ENCODE measurements at regions not wholly inside any gene's neighbourhood (a gene's known extent, or its start where the extent isn't known, plus 50 kb on each side); places are given as distances from the start of the nearest gene placed in this dataset.
A peak's percentile ranks its signal among the peaks of the same experiment; 100 is the strongest.

DNA sequence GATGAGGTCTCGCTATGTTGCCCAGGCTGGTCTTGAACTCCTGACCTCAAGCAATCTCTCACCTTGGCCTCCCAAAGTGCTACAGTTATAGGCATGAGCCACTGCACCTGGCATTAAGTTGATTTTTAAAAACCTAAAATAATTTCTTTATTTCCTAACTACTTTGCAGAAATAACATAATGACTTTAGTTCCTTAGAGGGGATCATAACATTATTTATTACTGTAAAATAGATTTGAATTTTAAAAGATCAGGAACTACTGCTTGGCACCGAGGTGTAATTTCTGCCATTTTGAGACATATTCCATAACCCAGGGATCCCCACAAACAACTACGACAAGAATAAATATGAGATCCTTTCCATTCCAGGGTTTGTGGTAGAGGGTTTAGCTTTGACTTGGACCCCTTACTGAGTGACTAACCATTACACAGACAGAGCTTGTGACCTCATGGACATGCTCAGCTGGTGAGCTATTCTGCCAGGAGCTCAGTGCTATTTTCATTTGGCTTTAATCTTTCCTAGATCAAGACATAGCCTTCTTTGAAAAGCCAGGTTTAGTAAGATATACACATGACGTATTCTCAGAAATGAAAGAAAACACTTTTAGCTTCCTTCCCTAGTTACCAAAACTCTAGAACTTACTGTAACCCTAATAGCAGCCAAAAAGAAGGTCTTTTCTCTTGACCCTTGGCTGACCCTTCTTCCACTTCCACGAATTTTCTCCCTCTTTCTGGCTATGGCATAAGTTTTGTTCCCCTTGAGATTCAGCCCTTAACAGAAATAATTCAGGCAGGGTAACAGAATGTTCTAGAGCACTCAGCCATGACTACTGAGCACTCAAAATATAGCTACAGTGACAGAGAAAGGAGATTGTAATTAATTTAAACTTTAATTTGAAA is 75.1 kb upstream of the NUDT4 start:
- peaks cover 12 to 24% of the 10 kb centered on the region in 2 experiments; a peak in 3 of 4 replicates for H3K4me1 ChIP-seq (ENCODE audit: control insufficient read depth in 1 of 2, insufficient read depth in 2 of 2, low read depth in 1 of 2, low read length in 1 of 2)
- H3K27ac ChIP-seq (ENCODE audit: low read depth in 2 of 2, low read length in 1 of 2), result peak overlapping the region in 1 of 2 experiments; percentile 89; a peak in 2 of 4 replicates
- H3K36me3 ChIP-seq (replicated peaks in 1 of 2; ENCODE audit: control insufficient read depth in 1 of 2, insufficient read depth in 2 of 2, low read length in 1 of 2), result peaks cover 0 to 6% of the 10 kb centered on the region in 2 experiments
- peaks cover 15% of the 10 kb centered on the region for H3F3A ChIP-seq (replicated peaks; ENCODE audit: insufficient read depth)
- peak overlapping the region; percentile 38 for H2AFZ ChIP-seq (ENCODE audit: low read depth)
- no peaks in the 10 kb centered on the region for H4K20me1 ChIP-seq (ENCODE audit: insufficient read depth)
- H3K4me2 ChIP-seq, result peak overlapping the region; percentile 25; the same call in 1 of the 2 replicates
- ChIA-PET POLR2A (no interaction called here), CTCF (interaction anchor here (0.8 to 1.2 kb wide), 2 partner anchors 17 to 117 kb away, joined by 3 read pairs; no protein-coding TSS in a partner anchor)
- H3K9me2 ChIP-seq, result no peaks in the 10 kb centered on the region
- 0 out of 2 replicates have a peak, but pooled peaks cover 8% of the 10 kb centered on the region for H3K9me3 ChIP-seq
- DNase-seq, result no peak
- peak overlapping the region; percentile 37 for H3K9ac ChIP-seq
- WGBS (ENCODE audit: low lambda C conversion rate), result 69% methylated on average over 5 of the region's 5 CpGs
- H3K27me3 ChIP-seq (ENCODE audit: insufficient read depth), result no peaks in the 10 kb centered on the region
- no peaks in the 10 kb centered on the region for H3K79me2 ChIP-seq (ENCODE audit: insufficient read depth)
- H3K4me3 ChIP-seq (ENCODE audit: low read depth in 2 of 2, low read length in 1 of 2), result no peak overlapping the region; a peak in 1 of 4 replicates
- TF ChIP-seq NFIC (IDR thresholded peaks at IDR 0.05; ENCODE audit: borderline replicate concordance) (peak; percentile 50), TEAD4 (IDR thresholded peaks at IDR 0.05; ENCODE audit: borderline replicate concordance, insufficient read depth) (0 out of 2 replicates have a peak, but pooled peaks have one; percentile 25), RAD21 (IDR thresholded peaks at IDR 0.05; ENCODE audit: low read length) (no peak), RFX5 (IDR thresholded peaks at IDR 0.05; ENCODE audit: low read length) (no peak), ELF1 (IDR thresholded peaks at IDR 0.05) (no peak), GABPA (IDR thresholded peaks at IDR 0.05; ENCODE audit: low read depth) (no peak), FOXM1 (IDR thresholded peaks at IDR 0.05; ENCODE audit: low read depth) (no peak), MEF2A (IDR thresholded peaks at IDR 0.05; ENCODE audit: borderline replicate concordance, low read depth) (peak; percentile 55; the same call in 1 of the 2 replicates), FOSL2 (IDR thresholded peaks at IDR 0.05; ENCODE audit: borderline replicate concordance, low read depth) (peak; percentile 53; the same call in 1 of the 2 replicates), RXRA (IDR thresholded peaks at IDR 0.05; ENCODE audit: borderline replicate concordance, low read depth) (peak; percentile 57), YY1 (IDR thresholded peaks at IDR 0.05; ENCODE audit: low read depth) (no peak), JUND (IDR thresholded peaks at IDR 0.05) (peak; percentile 35), EP300 (IDR thresholded peaks at IDR 0.05; ENCODE audit: borderline replicate concordance in 1 of 2, low read depth in 1 of 2, low read length in 1 of 2) (peak in 1 of 2 experiments; percentile 45; a peak in 1 of 4 replicates), POLR2AphosphoS5 (IDR thresholded peaks at IDR 0.05; ENCODE audit: low read depth, low read length) (peak; percentile 19; the same call in 1 of the 2 replicates), TCF12 (IDR thresholded peaks at IDR 0.05) (peak; percentile 77), MXI1 (IDR thresholded peaks at IDR 0.05; ENCODE audit: low read depth, low read length) (no peak)
- TF ChIP-seq, protein P1, sequence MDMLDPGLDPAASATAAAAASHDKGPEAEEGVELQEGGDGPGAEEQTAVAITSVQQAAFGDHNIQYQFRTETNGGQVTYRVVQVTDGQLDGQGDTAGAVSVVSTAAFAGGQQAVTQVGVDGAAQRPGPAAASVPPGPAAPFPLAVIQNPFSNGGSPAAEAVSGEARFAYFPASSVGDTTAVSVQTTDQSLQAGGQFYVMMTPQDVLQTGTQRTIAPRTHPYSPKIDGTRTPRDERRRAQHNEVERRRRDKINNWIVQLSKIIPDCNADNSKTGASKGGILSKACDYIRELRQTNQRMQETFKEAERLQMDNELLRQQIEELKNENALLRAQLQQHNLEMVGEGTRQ (IDR thresholded peaks at IDR 0.05; ENCODE audit: borderline replicate concordance, low read depth, low read length), result no peak
- TF ChIP-seq, protein P2, sequence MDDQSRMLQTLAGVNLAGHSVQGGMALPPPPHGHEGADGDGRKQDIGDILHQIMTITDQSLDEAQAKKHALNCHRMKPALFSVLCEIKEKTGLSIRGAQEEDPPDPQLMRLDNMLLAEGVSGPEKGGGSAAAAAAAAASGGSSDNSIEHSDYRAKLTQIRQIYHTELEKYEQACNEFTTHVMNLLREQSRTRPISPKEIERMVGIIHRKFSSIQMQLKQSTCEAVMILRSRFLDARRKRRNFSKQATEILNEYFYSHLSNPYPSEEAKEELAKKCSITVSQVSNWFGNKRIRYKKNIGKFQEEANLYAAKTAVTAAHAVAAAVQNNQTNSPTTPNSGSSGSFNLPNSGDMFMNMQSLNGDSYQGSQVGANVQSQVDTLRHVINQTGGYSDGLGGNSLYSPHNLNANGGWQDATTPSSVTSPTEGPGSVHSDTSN (IDR thresholded peaks at IDR 0.05), result peak; percentile 39; the same call in 1 of the 2 replicates
- TF ChIP-seq, protein P3, sequence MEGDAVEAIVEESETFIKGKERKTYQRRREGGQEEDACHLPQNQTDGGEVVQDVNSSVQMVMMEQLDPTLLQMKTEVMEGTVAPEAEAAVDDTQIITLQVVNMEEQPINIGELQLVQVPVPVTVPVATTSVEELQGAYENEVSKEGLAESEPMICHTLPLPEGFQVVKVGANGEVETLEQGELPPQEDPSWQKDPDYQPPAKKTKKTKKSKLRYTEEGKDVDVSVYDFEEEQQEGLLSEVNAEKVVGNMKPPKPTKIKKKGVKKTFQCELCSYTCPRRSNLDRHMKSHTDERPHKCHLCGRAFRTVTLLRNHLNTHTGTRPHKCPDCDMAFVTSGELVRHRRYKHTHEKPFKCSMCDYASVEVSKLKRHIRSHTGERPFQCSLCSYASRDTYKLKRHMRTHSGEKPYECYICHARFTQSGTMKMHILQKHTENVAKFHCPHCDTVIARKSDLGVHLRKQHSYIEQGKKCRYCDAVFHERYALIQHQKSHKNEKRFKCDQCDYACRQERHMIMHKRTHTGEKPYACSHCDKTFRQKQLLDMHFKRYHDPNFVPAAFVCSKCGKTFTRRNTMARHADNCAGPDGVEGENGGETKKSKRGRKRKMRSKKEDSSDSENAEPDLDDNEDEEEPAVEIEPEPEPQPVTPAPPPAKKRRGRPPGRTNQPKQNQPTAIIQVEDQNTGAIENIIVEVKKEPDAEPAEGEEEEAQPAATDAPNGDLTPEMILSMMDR (IDR thresholded peaks at IDR 0.05), result no peak
- TF ChIP-seq, protein P4, sequence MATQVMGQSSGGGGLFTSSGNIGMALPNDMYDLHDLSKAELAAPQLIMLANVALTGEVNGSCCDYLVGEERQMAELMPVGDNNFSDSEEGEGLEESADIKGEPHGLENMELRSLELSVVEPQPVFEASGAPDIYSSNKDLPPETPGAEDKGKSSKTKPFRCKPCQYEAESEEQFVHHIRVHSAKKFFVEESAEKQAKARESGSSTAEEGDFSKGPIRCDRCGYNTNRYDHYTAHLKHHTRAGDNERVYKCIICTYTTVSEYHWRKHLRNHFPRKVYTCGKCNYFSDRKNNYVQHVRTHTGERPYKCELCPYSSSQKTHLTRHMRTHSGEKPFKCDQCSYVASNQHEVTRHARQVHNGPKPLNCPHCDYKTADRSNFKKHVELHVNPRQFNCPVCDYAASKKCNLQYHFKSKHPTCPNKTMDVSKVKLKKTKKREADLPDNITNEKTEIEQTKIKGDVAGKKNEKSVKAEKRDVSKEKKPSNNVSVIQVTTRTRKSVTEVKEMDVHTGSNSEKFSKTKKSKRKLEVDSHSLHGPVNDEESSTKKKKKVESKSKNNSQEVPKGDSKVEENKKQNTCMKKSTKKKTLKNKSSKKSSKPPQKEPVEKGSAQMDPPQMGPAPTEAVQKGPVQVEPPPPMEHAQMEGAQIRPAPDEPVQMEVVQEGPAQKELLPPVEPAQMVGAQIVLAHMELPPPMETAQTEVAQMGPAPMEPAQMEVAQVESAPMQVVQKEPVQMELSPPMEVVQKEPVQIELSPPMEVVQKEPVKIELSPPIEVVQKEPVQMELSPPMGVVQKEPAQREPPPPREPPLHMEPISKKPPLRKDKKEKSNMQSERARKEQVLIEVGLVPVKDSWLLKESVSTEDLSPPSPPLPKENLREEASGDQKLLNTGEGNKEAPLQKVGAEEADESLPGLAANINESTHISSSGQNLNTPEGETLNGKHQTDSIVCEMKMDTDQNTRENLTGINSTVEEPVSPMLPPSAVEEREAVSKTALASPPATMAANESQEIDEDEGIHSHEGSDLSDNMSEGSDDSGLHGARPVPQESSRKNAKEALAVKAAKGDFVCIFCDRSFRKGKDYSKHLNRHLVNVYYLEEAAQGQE (IDR thresholded peaks at IDR 0.05; ENCODE audit: low read depth, low read length), result no peak
- TF ChIP-seq, protein P5, sequence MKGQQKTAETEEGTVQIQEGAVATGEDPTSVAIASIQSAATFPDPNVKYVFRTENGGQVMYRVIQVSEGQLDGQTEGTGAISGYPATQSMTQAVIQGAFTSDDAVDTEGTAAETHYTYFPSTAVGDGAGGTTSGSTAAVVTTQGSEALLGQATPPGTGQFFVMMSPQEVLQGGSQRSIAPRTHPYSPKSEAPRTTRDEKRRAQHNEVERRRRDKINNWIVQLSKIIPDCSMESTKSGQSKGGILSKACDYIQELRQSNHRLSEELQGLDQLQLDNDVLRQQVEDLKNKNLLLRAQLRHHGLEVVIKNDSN (IDR thresholded peaks at IDR 0.05; ENCODE audit: borderline replicate concordance, low read depth), result no peak
- TF ChIP-seq, protein P6, sequence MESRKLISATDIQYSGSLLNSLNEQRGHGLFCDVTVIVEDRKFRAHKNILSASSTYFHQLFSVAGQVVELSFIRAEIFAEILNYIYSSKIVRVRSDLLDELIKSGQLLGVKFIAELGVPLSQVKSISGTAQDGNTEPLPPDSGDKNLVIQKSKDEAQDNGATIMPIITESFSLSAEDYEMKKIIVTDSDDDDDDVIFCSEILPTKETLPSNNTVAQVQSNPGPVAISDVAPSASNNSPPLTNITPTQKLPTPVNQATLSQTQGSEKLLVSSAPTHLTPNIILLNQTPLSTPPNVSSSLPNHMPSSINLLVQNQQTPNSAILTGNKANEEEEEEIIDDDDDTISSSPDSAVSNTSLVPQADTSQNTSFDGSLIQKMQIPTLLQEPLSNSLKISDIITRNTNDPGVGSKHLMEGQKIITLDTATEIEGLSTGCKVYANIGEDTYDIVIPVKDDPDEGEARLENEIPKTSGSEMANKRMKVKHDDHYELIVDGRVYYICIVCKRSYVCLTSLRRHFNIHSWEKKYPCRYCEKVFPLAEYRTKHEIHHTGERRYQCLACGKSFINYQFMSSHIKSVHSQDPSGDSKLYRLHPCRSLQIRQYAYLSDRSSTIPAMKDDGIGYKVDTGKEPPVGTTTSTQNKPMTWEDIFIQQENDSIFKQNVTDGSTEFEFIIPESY (IDR thresholded peaks at IDR 0.05; ENCODE audit: borderline replicate concordance, low read depth), result no peak

Data from SK-N-SH (cell line).